Choroid plexus epithelial cell (primary cell): ENCODE measurements at regions not wholly inside any gene's neighbourhood (a gene's known extent, or its start where the extent isn't known, plus 50 kb on each side); places are given as distances from the start of the nearest gene placed in this dataset.

ENCODE experiments used
- DNase-seq: peaks from one replicate; pipeline ENCODE4 v3.0.0-alpha.2; 2010; ENCODE audit warnings: low read depth
- H3K4me3 ChIP-seq: 2 replicates; pipeline ENCODE4 v1.5.1; 2011; ENCODE audit warnings: low read depth, mild to moderate bottlenecking, control low read depth, low read length, moderate library complexity
- CTCF ChIP-seq: conservative IDR thresholded peaks from 2 replicates; pipeline ENCODE4 v1.5.1; 2011; ENCODE audit warnings: low read depth, mild to moderate bottlenecking, control low read depth, inconsistent platforms, low read length, moderate library complexity

DNA sequence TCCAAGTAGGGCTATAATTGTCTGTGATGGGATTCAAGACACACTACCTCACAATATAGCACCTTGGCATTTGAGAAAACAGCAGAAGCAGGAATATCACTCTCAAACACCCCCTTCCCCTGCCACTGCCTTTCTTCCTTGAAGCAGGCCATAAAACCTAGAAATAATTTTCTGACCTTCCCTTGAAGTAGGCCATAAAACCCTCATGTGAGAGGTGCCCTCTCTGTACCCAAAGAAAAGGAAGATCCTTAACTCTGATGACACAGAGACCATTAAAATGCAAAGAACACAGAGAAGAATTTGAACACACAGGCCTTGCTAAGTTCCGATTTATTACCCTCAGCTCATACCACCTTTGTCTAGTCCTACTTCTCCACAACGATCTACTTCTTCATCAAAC is 631.7 kb upstream of the CADM1 start:
- no peak for TF ChIP-seq CTCF
- DNase-seq, result no peak
- H3K4me3 ChIP-seq, result no peak overlapping the region

DNA sequence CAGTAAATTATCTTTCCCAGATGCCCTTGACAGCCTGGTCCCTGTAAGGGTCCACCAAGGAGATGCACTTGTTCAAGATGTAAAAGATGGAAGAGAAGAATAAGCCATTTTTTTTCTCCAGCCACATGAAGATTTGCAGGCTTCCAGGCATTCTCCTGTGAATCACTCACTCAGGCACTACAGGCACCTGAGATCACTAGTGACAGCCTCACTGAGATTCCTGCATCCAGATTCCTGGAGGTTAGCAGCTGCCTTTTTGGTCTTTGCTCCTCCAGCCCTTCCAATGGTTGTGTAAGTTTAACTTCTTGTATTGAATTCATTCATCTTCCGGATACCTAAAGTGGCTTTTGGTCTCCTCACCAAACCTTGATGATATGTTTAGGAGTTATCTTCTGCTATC is 630.2 kb upstream of the CADM1 start:
- TF ChIP-seq CTCF, result no peak
- H3K4me3 ChIP-seq, result no peak overlapping the region
- no peak for DNase-seq

GRCh38 chr11:116132273-116132978 is 628.2 kb upstream of the CADM1 start:
- DNase-seq, result no peak
- no peak for TF ChIP-seq CTCF
- no peak overlapping the region for H3K4me3 ChIP-seq

DNA sequence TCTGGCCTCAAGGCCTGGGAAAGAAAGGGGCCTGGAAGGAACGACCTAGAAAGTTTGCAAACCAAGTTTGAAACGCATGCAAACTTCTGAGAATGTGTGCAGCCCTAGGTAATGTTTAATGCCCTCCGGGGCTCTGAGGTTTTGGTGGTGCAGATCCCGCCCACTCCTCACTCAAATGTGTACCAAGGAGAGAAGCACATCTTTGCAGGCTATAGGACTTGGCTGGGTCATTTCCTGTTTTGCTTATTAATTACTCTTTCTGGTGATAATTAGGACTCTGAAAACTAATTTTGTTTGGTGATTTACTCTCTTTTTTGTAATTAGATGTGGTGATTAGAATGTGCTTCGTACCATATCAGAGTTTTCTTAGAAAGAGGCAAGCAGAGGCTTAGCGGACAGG is 625.9 kb upstream of the CADM1 start:
- TF ChIP-seq CTCF, result no peak

GRCh38 chr11:116129456-116129855 is 625.2 kb upstream of the CADM1 start:
- no peak for TF ChIP-seq CTCF
- H3K4me3 ChIP-seq, result no peak overlapping the region
- no peak for DNase-seq

More for the DNA sequence above, 625.9 kb upstream of the CADM1 start:
- H3K4me3 ChIP-seq, result no peak overlapping the region
- no peak for DNase-seq

GRCh38 chr11:116126562-116126961 is 622.3 kb upstream of the CADM1 start:
- TF ChIP-seq CTCF, result no peak
- DNase-seq, result no peak
- no peak overlapping the region for H3K4me3 ChIP-seq
